ENCODE measurements at regions not wholly inside any gene's neighbourhood (a gene's known extent, or its start where the extent isn't known, plus 50 kb on each side); places are given as distances from the start of the nearest gene placed in this dataset.

DNA sequence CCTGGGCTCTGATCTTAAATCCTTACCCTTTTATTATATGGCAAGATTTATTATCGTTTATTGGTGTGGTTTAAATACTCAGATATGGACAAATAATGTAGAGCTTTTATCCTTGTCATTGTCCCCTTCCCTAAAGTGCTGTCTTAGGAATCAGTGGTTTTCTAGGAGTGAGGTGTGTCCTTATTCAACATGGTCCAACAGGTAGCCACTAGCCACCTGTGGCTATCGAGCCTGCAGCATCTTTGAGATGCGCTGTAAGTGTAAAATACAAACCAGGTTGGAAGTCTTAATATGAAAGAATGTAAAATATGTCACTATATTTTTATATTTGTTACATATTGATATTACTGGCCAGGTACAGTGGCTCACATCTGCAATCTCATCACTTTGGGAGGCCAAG is 82.4 kb upstream of the BASP1 start:
- Histone ChIP-seq H3K27ac (no peak overlapping the region), H3K36me3 (no peaks in the 10 kb centered on the region), H3K9me3 (no peaks in the 10 kb centered on the region), H3K4me3 (no peak overlapping the region), H3K27me3 (no peaks in the 10 kb centered on the region), H3K4me1 (no peaks in the 10 kb centered on the region)
- ATAC-seq (ENCODE audit: low FRiP score in 2 of 2), result no peak
- no peak for DNase-seq
- 88 to 94% methylated on average over 3 of the region's 3 CpGs for WGBS, 2 donors
- no peak for TF ChIP-seq EP300 (IDR thresholded peaks at IDR 0.05)
- TF ChIP-seq, protein P1, sequence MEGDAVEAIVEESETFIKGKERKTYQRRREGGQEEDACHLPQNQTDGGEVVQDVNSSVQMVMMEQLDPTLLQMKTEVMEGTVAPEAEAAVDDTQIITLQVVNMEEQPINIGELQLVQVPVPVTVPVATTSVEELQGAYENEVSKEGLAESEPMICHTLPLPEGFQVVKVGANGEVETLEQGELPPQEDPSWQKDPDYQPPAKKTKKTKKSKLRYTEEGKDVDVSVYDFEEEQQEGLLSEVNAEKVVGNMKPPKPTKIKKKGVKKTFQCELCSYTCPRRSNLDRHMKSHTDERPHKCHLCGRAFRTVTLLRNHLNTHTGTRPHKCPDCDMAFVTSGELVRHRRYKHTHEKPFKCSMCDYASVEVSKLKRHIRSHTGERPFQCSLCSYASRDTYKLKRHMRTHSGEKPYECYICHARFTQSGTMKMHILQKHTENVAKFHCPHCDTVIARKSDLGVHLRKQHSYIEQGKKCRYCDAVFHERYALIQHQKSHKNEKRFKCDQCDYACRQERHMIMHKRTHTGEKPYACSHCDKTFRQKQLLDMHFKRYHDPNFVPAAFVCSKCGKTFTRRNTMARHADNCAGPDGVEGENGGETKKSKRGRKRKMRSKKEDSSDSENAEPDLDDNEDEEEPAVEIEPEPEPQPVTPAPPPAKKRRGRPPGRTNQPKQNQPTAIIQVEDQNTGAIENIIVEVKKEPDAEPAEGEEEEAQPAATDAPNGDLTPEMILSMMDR (IDR thresholded peaks at IDR 0.05), result no peak
- TF ChIP-seq POLR2A (IDR thresholded peaks at IDR 0.05), result no peak
- no peak for TF ChIP-seq POLR2AphosphoS5 (IDR thresholded peaks at IDR 0.05)

DNA sequence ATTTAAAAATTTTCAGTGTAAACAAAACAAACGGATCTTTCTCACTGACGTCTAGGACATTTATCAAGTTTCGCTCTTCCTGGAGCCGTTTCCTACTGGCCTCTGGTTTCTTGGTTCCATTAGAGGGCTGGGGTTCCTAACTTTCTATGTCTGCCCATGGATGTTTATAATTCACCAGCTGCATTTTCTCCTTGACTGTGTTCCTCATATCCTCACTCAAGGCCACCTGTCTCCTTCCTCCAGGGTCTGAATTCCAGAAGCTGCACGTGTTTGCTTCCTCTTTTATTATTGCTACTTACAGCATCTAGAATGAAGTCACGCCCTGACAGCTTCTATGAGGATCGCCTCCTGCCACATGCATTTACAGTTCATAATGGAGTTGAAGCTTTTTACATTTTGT is 74.1 kb upstream of the BASP1 start:
- Histone ChIP-seq H3K9me3 (no peaks in the 10 kb centered on the region), H3K36me3 (no peaks in the 10 kb centered on the region), H3K4me3 (no peak overlapping the region), H3K27ac (no peak overlapping the region), H3K4me1 (peaks cover 0 to 3% (median 0%) of the 10 kb centered on the region in 4 donors), H3K27me3 (no peaks in the 10 kb centered on the region)
- 42 to 54% methylated on average over 7 of the region's 7 CpGs for WGBS, 2 donors
- no peak for ATAC-seq (ENCODE audit: low FRiP score in 2 of 2)
- TF ChIP-seq EP300 (IDR thresholded peaks at IDR 0.05) (no peak), POLR2A (IDR thresholded peaks at IDR 0.05) (no peak), POLR2AphosphoS5 (IDR thresholded peaks at IDR 0.05) (no peak)
- TF ChIP-seq, protein P1 (IDR thresholded peaks at IDR 0.05), result no peak
- no peak for DNase-seq

- no peak overlapping the region for H3K27ac ChIP-seq
- no peaks in the 10 kb centered on the region for H3K9me3 ChIP-seq
- no peaks in the 10 kb centered on the region for H3K27me3 ChIP-seq
- H3K36me3 ChIP-seq, result no peaks in the 10 kb centered on the region
- ATAC-seq (ENCODE audit: low FRiP score in 2 of 2) (no peak), DNase-seq (no peak)
- peaks cover 0 to 3% (median 0%) of the 10 kb centered on the region in 4 donors for H3K4me1 ChIP-seq
- TF ChIP-seq POLR2A (IDR thresholded peaks at IDR 0.05), result no peak
- TF ChIP-seq EP300 (IDR thresholded peaks at IDR 0.05), result no peak
- TF ChIP-seq, protein P1 (IDR thresholded peaks at IDR 0.05), result no peak
- no peak for TF ChIP-seq POLR2AphosphoS5 (IDR thresholded peaks at IDR 0.05)
- 91 to 92% methylated on average over 5 of the region's 5 CpGs for WGBS, 2 donors
- no peak overlapping the region for H3K4me3 ChIP-seq
These were observed 71.1 kb upstream of the BASP1 start for GRCh38 chr5:17146280-17146841.

- Histone ChIP-seq H3K9me3 (no peaks in the 10 kb centered on the region), H3K4me1 (peaks cover 0 to 3% (median 0%) of the 10 kb centered on the region in 4 donors), H3K27me3 (no peaks in the 10 kb centered on the region), H3K27ac (no peak overlapping the region), H3K36me3 (no peaks in the 10 kb centered on the region), H3K4me3 (no peak overlapping the region)
- no peak for ATAC-seq (ENCODE audit: low FRiP score in 2 of 2)
- TF ChIP-seq POLR2AphosphoS5 (IDR thresholded peaks at IDR 0.05), result no peak
- no peak for TF ChIP-seq EP300 (IDR thresholded peaks at IDR 0.05)
- WGBS, 2 donors, result 91 to 93% methylated on average over 9 of the region's 9 CpGs
- DNase-seq, result no peak
These were observed 70.3 kb upstream of the BASP1 start for GRCh38 chr5:17147170-17147569.

GRCh38 chr5:17147617-17148016 is 69.8 kb upstream of the BASP1 start:
- WGBS, 2 donors, result 83 to 86% methylated on average over 6 of the region's 6 CpGs
- Histone ChIP-seq H3K4me3 (no peak overlapping the region), H3K27me3 (no peaks in the 10 kb centered on the region), H3K27ac (no peak overlapping the region), H3K9me3 (no peaks in the 10 kb centered on the region), H3K4me1 (peaks cover 0 to 3% (median 0%) of the 10 kb centered on the region in 4 donors), H3K36me3 (no peaks in the 10 kb centered on the region)
- no peak for TF ChIP-seq POLR2AphosphoS5 (IDR thresholded peaks at IDR 0.05)
- ATAC-seq (ENCODE audit: low FRiP score in 2 of 2) (no peak), DNase-seq (no peak)

DNA sequence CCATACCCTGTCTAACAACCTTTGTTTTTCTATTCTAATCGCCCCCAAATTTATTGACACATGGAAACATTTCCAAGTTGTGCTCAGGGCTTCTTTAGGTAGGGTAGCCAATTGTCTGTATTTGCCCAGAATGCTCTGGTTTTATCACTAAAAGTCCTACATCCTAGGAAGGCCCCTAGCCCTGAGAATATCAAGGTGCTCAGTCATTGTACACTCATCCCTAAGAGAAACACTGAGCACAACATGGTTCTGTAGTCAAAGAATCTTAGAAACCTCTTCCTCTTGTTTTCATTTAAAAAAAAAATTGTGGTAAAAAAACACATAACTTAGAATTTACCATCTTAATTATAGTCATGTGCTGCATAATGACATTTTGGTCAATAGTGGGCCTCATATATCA is 69.0 kb upstream of the BASP1 start:
- no peak overlapping the region for H3K4me3 ChIP-seq
- WGBS, 2 donors, result 100% methylated on average over 1 of the region's 1 CpG

More for the DNA sequence above, 69.0 kb upstream of the BASP1 start:
- Histone ChIP-seq H3K4me1 (peaks cover 0 to under 1% (median 0%) of the 10 kb centered on the region in 4 donors), H3K27me3 (no peaks in the 10 kb centered on the region), H3K9me3 (no peaks in the 10 kb centered on the region), H3K36me3 (no peaks in the 10 kb centered on the region), H3K27ac (no peak overlapping the region)
- TF ChIP-seq, protein P1 (IDR thresholded peaks at IDR 0.05), result no peak
- TF ChIP-seq EP300 (IDR thresholded peaks at IDR 0.05), result no peak
- TF ChIP-seq POLR2A (IDR thresholded peaks at IDR 0.05), result no peak
- TF ChIP-seq POLR2AphosphoS5 (IDR thresholded peaks at IDR 0.05), result no peak
- no peak for DNase-seq
- ATAC-seq (ENCODE audit: low FRiP score in 2 of 2), result no peak

Data from upper lobe of left lung (tissue), 6 donors.